ENCODE measurements at regions not wholly inside any gene's neighbourhood (a gene's known extent, or its start where the extent isn't known, plus 50 kb on each side); places are given as distances from the start of the nearest gene placed in this dataset.

DNA sequence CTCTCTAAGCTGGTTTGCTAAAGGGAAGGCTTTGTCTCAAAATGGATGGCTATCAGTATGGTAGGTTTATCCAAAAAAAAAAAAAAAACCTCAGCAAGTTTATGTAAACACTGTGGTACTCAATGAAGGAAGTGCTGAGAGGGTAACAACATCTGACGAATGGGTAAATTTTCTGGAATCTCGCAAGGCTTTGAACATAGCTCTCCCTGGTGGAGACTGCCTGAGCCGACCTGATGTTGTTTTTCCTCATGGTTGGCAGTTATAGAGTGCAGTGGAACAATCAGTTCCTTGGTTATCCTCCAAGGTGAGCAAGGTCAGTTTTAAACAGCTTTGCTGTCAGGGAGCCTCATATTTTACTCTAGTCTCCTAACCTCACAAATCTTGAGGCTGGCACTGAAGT lies 94.6 kb downstream of the ZPLD1 start:
- no peak for TF ChIP-seq ZNF274 (IDR thresholded peaks at IDR 0.05; ENCODE audit: low read depth, low read length)
- H3K4me3 ChIP-seq (ENCODE audit: low read length), result no peak overlapping the region

DNA sequence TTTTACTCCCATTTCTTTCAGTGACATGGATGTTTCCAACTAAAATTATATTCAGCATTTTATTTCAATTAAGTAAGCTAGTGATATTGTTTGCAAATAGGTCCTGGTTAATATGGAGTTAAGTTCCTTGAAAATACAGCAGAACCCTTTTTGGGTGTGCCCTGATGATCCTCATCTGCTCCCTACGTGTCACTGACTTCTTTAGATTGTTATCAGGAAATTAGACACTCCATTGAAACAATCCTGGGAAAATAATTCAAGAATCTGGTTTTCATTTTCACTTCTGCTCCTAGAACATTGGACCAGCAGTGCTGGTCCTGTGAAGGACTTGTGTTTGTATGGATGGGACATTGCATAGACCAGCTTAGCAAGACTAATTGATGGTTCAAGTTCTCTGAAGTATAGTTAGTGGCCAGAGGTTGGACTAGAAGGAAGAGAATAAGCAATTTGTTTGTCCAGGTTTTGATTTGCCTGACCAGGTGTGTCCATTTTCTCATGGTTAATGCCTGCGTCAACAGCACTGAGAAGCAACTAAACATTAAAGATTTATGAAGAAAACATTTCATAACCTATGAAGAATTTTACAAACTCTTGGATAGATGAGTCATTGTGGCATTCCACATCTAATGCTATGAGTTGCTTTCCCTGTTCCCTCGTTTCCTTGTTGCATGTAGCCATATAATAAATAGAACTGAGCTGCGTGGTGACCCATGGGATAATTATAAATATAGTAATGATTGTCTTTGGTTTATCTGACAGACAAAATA lies 95.8 kb downstream of the ZPLD1 start:
- no peak for TF ChIP-seq ZNF274 (IDR thresholded peaks at IDR 0.05; ENCODE audit: low read depth, low read length)
- no peak overlapping the region for H3K4me3 ChIP-seq (ENCODE audit: low read length)

- no peak for TF ChIP-seq ZNF274 (IDR thresholded peaks at IDR 0.05; ENCODE audit: low read depth, low read length)
- H3K4me3 ChIP-seq (ENCODE audit: low read length), result no peak overlapping the region
Observed at GRCh38 chr3:102531686-102532085, 96.9 kb downstream of the ZPLD1 start.

DNA sequence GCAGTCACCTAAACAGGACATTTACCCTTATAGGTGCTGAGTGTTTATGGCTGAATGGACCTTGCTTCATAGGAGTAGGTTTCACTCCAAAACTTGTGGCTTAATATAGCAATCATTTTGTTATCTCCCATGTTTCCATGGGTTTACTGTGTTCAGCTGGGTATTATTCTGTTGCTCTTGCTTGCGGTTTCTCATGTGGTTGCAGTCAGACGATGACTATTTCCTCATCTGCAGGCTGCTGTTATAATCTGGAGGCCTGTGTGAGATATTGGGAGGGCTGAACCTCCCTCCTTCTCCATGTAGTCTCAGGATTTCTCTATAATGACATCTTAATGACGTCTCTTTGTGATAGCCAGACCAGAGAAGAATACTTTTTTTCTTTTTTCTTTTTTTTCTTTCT lies 98.1 kb downstream of the ZPLD1 start:
- no peak for TF ChIP-seq ZNF274 (IDR thresholded peaks at IDR 0.05; ENCODE audit: low read depth, low read length)
- H3K4me3 ChIP-seq (ENCODE audit: low read length), result no peak overlapping the region

DNA sequence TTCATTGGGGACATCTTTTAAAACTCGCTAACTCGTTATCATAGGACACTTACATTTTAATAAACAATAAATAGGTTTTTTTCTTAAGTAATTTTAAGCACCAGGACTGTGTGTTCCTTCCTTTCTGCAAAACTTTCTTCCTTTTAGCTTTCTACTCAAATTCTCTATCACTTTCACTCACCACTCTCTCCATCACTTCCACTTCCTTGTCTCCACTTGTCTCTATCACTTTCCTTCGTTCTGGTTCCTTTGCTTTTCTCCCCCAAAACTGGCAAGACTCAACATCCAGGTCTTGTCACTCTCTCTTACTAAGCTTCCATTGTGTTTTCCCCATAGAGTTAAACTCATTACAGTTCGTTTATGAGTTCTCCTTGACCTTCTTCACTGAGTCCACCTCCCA lies 99.0 kb downstream of the ZPLD1 start:
- H3K4me3 ChIP-seq (ENCODE audit: low read length), result no peak overlapping the region
- TF ChIP-seq ZNF274 (IDR thresholded peaks at IDR 0.05; ENCODE audit: low read depth, low read length), result no peak

DNA sequence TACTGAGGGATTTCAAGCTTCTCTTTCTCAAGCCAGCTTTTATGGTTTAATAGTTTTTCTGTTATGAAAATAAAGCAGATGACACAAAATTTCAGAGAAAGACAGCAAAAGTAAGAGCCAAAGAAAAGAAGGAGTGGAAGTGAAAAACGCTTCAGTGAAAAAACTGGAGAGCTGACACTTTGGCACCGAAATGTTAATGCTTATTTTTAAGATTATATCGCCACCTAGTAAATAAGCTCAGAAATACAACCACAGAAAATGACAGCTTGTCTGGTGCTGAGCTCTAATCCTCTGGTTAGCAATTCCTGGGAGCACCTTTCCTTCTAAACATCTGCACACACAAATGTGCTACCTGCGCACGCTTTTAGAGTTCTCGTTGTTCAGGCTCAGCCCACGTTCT lies 101.6 kb downstream of the ZPLD1 start:
- H3K4me3 ChIP-seq (ENCODE audit: low read length), result no peak overlapping the region
- TF ChIP-seq ZNF274 (IDR thresholded peaks at IDR 0.05; ENCODE audit: low read depth, low read length), result no peak

- TF ChIP-seq ZNF274 (IDR thresholded peaks at IDR 0.05; ENCODE audit: low read depth, low read length), result no peak
- H3K4me3 ChIP-seq (ENCODE audit: low read length), result no peak overlapping the region
Observed at GRCh38 chr3:102537123-102537522, 102.3 kb downstream of the ZPLD1 start.

- H3K4me3 ChIP-seq (ENCODE audit: low read length), result no peak overlapping the region
- TF ChIP-seq ZNF274 (IDR thresholded peaks at IDR 0.05; ENCODE audit: low read depth, low read length), result no peak
Observed at GRCh38 chr3:102544741-102545140, 109.9 kb downstream of the ZPLD1 start.

DNA sequence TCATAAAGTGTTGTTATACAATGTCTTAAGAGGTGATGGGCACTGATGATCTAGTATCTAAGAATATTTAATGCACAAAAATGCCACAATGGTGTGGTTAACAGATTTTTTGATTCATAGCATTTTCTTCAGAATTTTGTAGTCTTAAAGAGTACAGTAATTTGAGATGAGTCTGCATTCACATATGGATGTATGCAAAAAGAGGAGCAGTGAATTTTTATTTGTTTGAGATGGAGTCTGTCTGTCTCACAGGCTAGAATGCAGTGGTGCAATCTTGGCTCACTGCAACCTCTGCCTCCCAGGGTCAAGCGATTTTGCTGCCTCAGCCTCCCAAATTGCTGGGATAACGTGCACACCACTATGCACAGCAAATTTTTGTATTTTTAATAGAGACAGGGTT lies 110.5 kb downstream of the ZPLD1 start:
- no peak overlapping the region for H3K4me3 ChIP-seq (ENCODE audit: low read length)
- no peak for TF ChIP-seq ZNF274 (IDR thresholded peaks at IDR 0.05; ENCODE audit: low read depth, low read length)

- no peak for TF ChIP-seq ZNF274 (IDR thresholded peaks at IDR 0.05; ENCODE audit: low read depth, low read length)
- H3K4me3 ChIP-seq (ENCODE audit: low read length), result no peak overlapping the region
Observed at GRCh38 chr3:102553876-102554275, 119.1 kb downstream of the ZPLD1 start.

GRCh38 chr3:102570511-102570910 lies 135.7 kb downstream of the ZPLD1 start:
- no peak overlapping the region for H3K4me3 ChIP-seq (ENCODE audit: low read length)
- no peak for TF ChIP-seq ZNF274 (IDR thresholded peaks at IDR 0.05; ENCODE audit: low read depth, low read length)

GRCh38 chr3:102571006-102571405 lies 136.2 kb downstream of the ZPLD1 start:
- H3K4me3 ChIP-seq (ENCODE audit: low read length), result no peak overlapping the region
- TF ChIP-seq ZNF274 (IDR thresholded peaks at IDR 0.05; ENCODE audit: low read depth, low read length), result no peak

GRCh38 chr3:102571720-102572384 lies 137.0 kb downstream of the ZPLD1 start:
- no peak for TF ChIP-seq ZNF274 (IDR thresholded peaks at IDR 0.05; ENCODE audit: low read depth, low read length)
- no peak overlapping the region for H3K4me3 ChIP-seq (ENCODE audit: low read length)

- TF ChIP-seq ZNF274 (IDR thresholded peaks at IDR 0.05; ENCODE audit: low read depth, low read length), result no peak
- H3K4me3 ChIP-seq (ENCODE audit: low read length), result no peak overlapping the region
Observed at GRCh38 chr3:102573483-102574028, 138.7 kb downstream of the ZPLD1 start.

- no peak for TF ChIP-seq ZNF274 (IDR thresholded peaks at IDR 0.05; ENCODE audit: low read depth, low read length)
- H3K4me3 ChIP-seq (ENCODE audit: low read length), result no peak overlapping the region
Observed at GRCh38 chr3:102574355-102574754, 139.5 kb downstream of the ZPLD1 start.

Data from GM08714 (cell line).